ENCODE measurements at regions not wholly inside any gene's neighbourhood (a gene's known extent, or its start where the extent isn't known, plus 50 kb on each side); places are given as distances from the start of the nearest gene placed in this dataset.

DNA sequence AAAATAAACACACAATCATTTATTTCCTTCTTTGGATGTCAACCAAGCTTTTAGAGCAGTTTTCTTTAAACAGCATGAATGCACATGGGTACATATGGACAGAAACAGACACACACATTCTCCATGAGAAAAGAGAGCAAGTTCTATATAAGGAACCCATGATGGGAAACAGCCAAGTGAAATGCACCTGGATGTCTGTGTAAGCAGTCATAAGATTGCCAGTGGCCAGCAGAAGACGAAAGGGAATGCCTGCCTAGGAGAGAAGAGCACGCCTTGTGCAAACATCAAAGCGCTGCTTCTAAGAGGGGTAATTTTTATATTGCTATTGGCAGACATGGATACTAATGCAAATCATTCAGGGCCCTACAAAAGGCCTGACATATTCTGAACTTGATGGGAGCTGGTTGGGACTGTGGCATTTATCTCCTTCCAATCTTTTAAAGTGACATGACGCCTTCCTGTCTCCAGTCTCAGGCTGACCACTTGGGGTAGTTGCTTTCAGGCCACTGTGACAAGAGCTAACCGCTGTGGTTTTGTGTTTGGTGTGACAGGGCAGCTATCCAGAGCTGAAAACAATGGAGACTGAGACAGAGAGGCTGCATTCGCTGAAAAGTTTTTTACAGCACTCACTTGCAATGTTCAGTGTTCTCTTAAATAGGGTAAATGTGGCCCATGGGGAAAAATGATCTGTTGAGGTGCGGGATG is 75.0 kb upstream of the DPT start:
- DNase-seq (ENCODE audit: low spot score) = no peak
- ATAC-seq = no peak
- Histone ChIP-seq H3K27me3 (ENCODE audit: control insufficient read depth in 1 of 2, insufficient read depth in 2 of 2, low read length in 2 of 2) (no peaks in the 10 kb centered on the region), H3K4me1 (ENCODE audit: insufficient read depth, low read length) (peaks cover 59% of the 10 kb centered on the region), H3K9me3 (ENCODE audit: low read length) (no peaks in the 10 kb centered on the region), H3K36me3 (replicated peaks in 1 of 2; ENCODE audit: control insufficient read depth in 1 of 2, insufficient read depth in 2 of 2, low read length in 2 of 2) (no peaks in the 10 kb centered on the region), H4K20me1 (ENCODE audit: insufficient read depth, low read length) (no peaks in the 10 kb centered on the region), H2AFZ (ENCODE audit: low read length) (no peak overlapping the region), H3K27ac (ENCODE audit: extremely low read length, insufficient read depth, low read length) (no peak overlapping the region), H3K9ac (ENCODE audit: insufficient read depth, low read depth, low read length) (no peak overlapping the region), H3K79me2 (ENCODE audit: insufficient read depth, low read length) (no peaks in the 10 kb centered on the region), H3K4me3 (replicated peaks in 1 of 3; ENCODE audit: insufficient read depth in 1 of 3, low read depth in 2 of 3, low read length in 3 of 3) (no peak overlapping the region), H3K4me2 (ENCODE audit: low read depth, low read length) (no peak overlapping the region)
- TF ChIP-seq CCDC6 (CRISPR knock-in tag; IDR thresholded peaks at IDR 0.05) (no peak), ZMYM2 (CRISPR knock-in tag; IDR thresholded peaks at IDR 0.05) (no peak), ZNF547 (CRISPR knock-in tag; IDR thresholded peaks at IDR 0.05) (no peak)
- TF ChIP-seq, protein P1, sequence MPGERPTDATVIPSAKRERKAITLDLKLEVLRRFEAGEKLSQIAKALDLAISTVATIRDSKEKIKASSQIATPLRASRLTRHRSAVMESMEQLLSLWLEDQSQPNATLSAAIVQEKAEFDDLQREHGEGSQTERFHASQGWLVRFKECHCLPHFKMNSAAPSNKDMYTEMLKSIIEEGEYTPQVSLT (CRISPR knock-in tag; IDR thresholded peaks at IDR 0.05; ENCODE audit: borderline replicate concordance, low read depth) = no peak
- in situ Hi-C loops (cut with HindIII; ENCODE audit: extremely low pct_ligation_motif_present, low pct_unique_long_range_greater_than_20kb) = no loop called here
- WGBS (ENCODE audit: low lambda C conversion rate) = 94% methylated on average over 7 of the region's 7 CpGs
- intact Hi-C loops (cut with micrococcal nuclease; ENCODE audit: unreplicated experiment) = no loop called here
- POLR2A ChIA-PET = no interaction called here
- BruUV-seq (replicated peaks) = no TSS peak
- FAIRE-seq = no peak
- CTCF ChIA-PET (ENCODE audit: low intra/inter-chr PET ratio, low total read pairs) = no interaction called here

DNA sequence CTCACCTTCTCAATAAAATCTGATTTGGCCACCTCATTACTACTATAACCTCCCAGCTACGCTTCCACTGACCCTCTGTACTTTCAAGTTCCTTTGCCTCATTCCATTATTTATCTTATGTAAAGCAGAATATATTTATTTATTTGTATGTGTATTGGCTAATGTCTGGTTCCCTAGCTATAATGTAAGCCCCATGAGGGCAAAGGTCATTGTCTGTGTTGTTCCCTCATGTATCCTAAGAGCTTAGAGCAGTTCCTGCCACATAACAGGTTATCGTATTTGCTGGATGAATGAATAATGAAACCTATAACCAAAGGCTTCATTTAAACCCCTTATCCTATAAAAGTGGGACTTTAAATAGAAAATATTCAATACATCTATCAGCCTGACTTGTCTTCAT is 77.9 kb upstream of the DPT start:
- no peak overlapping the region for H2AFZ ChIP-seq (ENCODE audit: low read length)
- H3K4me1 ChIP-seq (ENCODE audit: insufficient read depth, low read length) = peaks cover 51% of the 10 kb centered on the region
- H3K27ac ChIP-seq (ENCODE audit: extremely low read length, insufficient read depth, low read length) = no peak overlapping the region
- FAIRE-seq = no peak
- no peak overlapping the region for H3K4me3 ChIP-seq (replicated peaks in 1 of 3; ENCODE audit: insufficient read depth in 1 of 3, low read depth in 2 of 3, low read length in 3 of 3)
- POLR2A ChIA-PET = interaction anchor here (0.8 to 1.1 kb wide), 3 partner anchors 27 to 117 kb away, joined by 3 to 4 read pairs (median 4); no protein-coding TSS in a partner anchor
- no TSS peak for BruUV-seq (replicated peaks)
- CTCF ChIA-PET (ENCODE audit: low intra/inter-chr PET ratio, low total read pairs) = no interaction called here
- intact Hi-C loops (cut with micrococcal nuclease; ENCODE audit: unreplicated experiment) = no loop called here
- H3K79me2 ChIP-seq (ENCODE audit: insufficient read depth, low read length) = no peaks in the 10 kb centered on the region
- no peak overlapping the region for H3K4me2 ChIP-seq (ENCODE audit: low read depth, low read length)
- peak; percentile 48 for DNase-seq (ENCODE audit: low spot score)
- peak; percentile 55 for ATAC-seq
- 89% methylated on average over 2 of the region's 2 CpGs for WGBS (ENCODE audit: low lambda C conversion rate)
- in situ Hi-C loops (cut with HindIII; ENCODE audit: extremely low pct_ligation_motif_present, low pct_unique_long_range_greater_than_20kb) = no loop called here
- no peak overlapping the region for H3K9ac ChIP-seq (ENCODE audit: insufficient read depth, low read depth, low read length)
- no peaks in the 10 kb centered on the region for H3K36me3 ChIP-seq (replicated peaks in 1 of 2; ENCODE audit: control insufficient read depth in 1 of 2, insufficient read depth in 2 of 2, low read length in 2 of 2)
- no peaks in the 10 kb centered on the region for H4K20me1 ChIP-seq (ENCODE audit: insufficient read depth, low read length)
- H3K27me3 ChIP-seq (ENCODE audit: control insufficient read depth in 1 of 2, insufficient read depth in 2 of 2, low read length in 2 of 2) = no peaks in the 10 kb centered on the region
- H3K9me3 ChIP-seq (ENCODE audit: low read length) = no peaks in the 10 kb centered on the region
- TF ChIP-seq ZNF430 (CRISPR knock-in tag; IDR thresholded peaks at IDR 0.05) = no peak
- 0 out of 2 replicates have a peak, but pooled peaks have one; percentile 6 for TF ChIP-seq ZMYM4 (CRISPR knock-in tag; IDR thresholded peaks at IDR 0.05)
- TF ChIP-seq ZNF263 (CRISPR knock-in tag; IDR thresholded peaks at IDR 0.05) = no peak
- TF ChIP-seq, protein P2, sequence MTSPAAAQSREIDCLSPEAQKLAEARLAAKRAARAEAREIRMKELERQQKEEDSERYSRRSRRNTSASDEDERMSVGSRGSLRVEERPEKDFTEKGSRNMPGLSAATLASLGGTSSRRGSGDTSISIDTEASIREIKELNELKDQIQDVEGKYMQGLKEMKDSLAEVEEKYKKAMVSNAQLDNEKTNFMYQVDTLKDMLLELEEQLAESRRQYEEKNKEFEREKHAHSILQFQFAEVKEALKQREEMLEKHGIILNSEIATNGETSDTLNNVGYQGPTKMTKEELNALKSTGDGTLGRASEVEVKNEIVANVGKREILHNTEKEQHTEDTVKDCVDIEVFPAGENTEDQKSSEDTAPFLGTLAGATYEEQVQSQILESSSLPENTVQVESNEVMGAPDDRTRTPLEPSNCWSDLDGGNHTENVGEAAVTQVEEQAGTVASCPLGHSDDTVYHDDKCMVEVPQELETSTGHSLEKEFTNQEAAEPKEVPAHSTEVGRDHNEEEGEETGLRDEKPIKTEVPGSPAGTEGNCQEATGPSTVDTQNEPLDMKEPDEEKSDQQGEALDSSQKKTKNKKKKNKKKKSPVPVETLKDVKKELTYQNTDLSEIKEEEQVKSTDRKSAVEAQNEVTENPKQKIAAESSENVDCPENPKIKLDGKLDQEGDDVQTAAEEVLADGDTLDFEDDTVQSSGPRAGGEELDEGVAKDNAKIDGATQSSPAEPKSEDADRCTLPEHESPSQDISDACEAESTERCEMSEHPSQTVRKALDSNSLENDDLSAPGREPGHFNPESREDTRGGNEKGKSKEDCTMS (CRISPR knock-in tag; conservative IDR thresholded peaks at IDR 0.05) = no peak
- no peak for TF ChIP-seq SIN3B (IDR thresholded peaks at IDR 0.05; ENCODE audit: low read length)
- peak; percentile 51 for TF ChIP-seq HNF4A (CRISPR knock-in tag; IDR thresholded peaks at IDR 0.05)
- no peak for TF ChIP-seq HOXA9 (CRISPR knock-in tag; IDR thresholded peaks at IDR 0.05; ENCODE audit: borderline replicate concordance)
